ENCODE measurements at regions not wholly inside any gene's neighbourhood (a gene's known extent, or its start where the extent isn't known, plus 50 kb on each side); places are given as distances from the start of the nearest gene placed in this dataset.
A peak's percentile ranks its signal among the peaks of the same experiment; 100 is the strongest.

- TF ChIP-seq CTCF (IDR thresholded peaks at IDR 0.05) (no peak), POLR2AphosphoS5 (IDR thresholded peaks at IDR 0.05) (no peak), POLR2A (IDR thresholded peaks at IDR 0.05) (no peak)
- Histone ChIP-seq H3K36me3 (no peaks in the 10 kb centered on the region), H3K27me3 (replicated peaks; ENCODE audit: insufficient read depth) (no peaks in the 10 kb centered on the region), H3K4me3 (no peak overlapping the region), H3K27ac (no peak overlapping the region), H3K4me1 (replicated peaks) (no peaks in the 10 kb centered on the region), H3K9me3 (no peaks in the 10 kb centered on the region)
- DNase-seq (ENCODE audit: low spot score), result no peak
- 64% methylated on average over 3 of the region's 3 CpGs for WGBS
- intact Hi-C loops (cut with DNase I), result no loop called here
Observed at GRCh38 chr3:86800116-86800515, 190.8 kb downstream of the VGLL3 start.

GRCh38 chr3:86797946-86798345 is 193.0 kb downstream of the VGLL3 start:
- no peak overlapping the region for H3K4me3 ChIP-seq
- H3K27ac ChIP-seq, result no peak overlapping the region
- 79% methylated on average over 1 of the region's 1 CpG for WGBS
- no peaks in the 10 kb centered on the region for H3K9me3 ChIP-seq
- intact Hi-C loops (cut with DNase I), result no loop called here
- no peaks in the 10 kb centered on the region for H3K4me1 ChIP-seq (replicated peaks)
- no peaks in the 10 kb centered on the region for H3K36me3 ChIP-seq
- TF ChIP-seq CTCF (IDR thresholded peaks at IDR 0.05) (no peak), POLR2A (IDR thresholded peaks at IDR 0.05) (no peak), POLR2AphosphoS5 (IDR thresholded peaks at IDR 0.05) (no peak)
- no peaks in the 10 kb centered on the region for H3K27me3 ChIP-seq (replicated peaks; ENCODE audit: insufficient read depth)
- no peak for DNase-seq (ENCODE audit: low spot score)

DNA sequence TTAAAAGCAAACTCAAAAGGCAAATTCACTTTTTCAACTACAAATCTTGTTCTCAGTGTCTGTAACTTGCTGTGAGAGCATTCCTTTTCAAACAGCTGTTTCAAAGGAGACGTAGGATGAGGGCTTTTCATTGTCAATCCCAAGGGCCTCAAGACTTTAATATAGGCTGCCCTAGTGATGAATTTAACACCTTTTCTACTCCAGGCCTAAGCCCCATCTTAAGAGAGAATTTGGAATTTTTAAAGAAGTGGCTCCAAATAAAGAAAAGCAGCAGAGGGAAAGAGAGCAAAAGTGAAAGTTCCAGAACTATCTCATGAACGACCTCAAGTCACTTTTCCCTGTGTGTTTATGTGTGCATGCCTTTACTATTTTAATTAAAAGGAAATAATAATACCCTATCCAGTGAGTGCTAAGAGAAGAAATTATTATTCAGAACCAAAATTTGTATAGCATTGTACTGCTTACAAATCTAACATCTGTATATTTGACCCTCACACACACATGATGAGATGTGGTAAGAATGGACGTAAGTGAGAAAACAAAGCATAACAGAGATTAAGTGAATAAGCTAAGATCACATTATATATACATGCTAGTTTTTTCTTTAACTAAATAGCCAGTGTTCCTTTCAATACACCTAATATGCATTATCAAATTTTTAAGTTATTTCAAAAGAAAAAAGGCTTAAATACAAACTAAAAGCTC is 196.4 kb downstream of the VGLL3 start:
- no peak overlapping the region for H3K4me3 ChIP-seq
- peak overlapping the region; percentile 30 to 63 for H3K27ac ChIP-seq
- intact Hi-C loops (cut with DNase I), result no loop called here
- H3K27me3 ChIP-seq (replicated peaks; ENCODE audit: insufficient read depth), result no peaks in the 10 kb centered on the region
- H3K9me3 ChIP-seq, result no peaks in the 10 kb centered on the region
- no peaks in the 10 kb centered on the region for H3K4me1 ChIP-seq (replicated peaks)
- no peak for DNase-seq (ENCODE audit: low spot score)
- H3K36me3 ChIP-seq, result no peaks in the 10 kb centered on the region
- WGBS, result 60% methylated on average over 3 of the region's 3 CpGs
- TF ChIP-seq POLR2A (IDR thresholded peaks at IDR 0.05) (no peak), CTCF (IDR thresholded peaks at IDR 0.05) (no peak), POLR2AphosphoS5 (IDR thresholded peaks at IDR 0.05) (no peak)

DNA sequence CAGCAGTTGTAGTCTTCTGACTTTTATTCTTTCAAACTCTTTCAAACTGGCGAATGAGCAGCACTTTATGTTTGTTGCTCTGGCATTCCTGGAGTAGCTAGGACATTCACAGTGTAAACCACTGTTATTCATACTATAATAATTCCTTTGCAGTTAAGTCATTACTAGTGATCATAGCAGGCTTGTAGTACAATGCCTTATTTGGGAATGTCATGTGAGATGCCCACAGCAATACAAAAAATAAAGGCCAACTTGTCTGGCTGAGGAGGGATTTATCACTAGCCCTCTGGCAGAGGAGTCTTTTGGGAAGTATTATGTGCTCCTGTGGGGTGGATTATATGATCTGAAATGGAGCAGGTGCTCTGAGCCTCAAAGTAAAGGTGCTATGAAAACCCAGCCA is 197.2 kb downstream of the VGLL3 start:
- H3K27ac ChIP-seq, result peak overlapping the region; percentile 60 to 63
- H3K36me3 ChIP-seq, result no peaks in the 10 kb centered on the region
- 21% methylated on average over 1 of the region's 1 CpG for WGBS
- intact Hi-C loops (cut with DNase I), result no loop called here
- no peaks in the 10 kb centered on the region for H3K27me3 ChIP-seq (replicated peaks; ENCODE audit: insufficient read depth)
- TF ChIP-seq POLR2AphosphoS5 (IDR thresholded peaks at IDR 0.05) (peak; percentile 78), POLR2A (IDR thresholded peaks at IDR 0.05) (no peak)
- H3K9me3 ChIP-seq, result no peaks in the 10 kb centered on the region
- no peak for DNase-seq (ENCODE audit: low spot score)
- no peaks in the 10 kb centered on the region for H3K4me1 ChIP-seq (replicated peaks)
- H3K4me3 ChIP-seq, result no peak overlapping the region

DNA sequence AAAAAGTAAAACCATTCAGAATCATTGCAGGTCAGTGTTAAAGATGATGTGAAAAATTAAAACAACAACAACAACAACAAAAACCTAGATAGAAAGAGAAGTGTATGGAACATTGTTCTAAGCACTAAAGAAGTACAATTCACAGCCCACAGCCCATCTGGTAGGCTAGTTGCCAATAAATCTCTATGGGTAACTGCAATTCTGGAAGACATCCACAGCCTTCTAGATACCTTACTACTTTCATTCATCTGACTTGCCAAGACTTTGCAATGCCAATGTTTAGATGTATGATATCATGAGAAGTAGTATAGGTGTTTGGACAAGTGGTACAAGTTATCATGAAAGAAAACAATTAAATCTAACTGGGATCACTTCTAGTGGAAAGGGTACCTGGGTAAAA is 198.6 kb downstream of the VGLL3 start:
- H3K36me3 ChIP-seq, result no peaks in the 10 kb centered on the region
- H3K27me3 ChIP-seq (replicated peaks; ENCODE audit: insufficient read depth), result no peaks in the 10 kb centered on the region
- no peaks in the 10 kb centered on the region for H3K9me3 ChIP-seq
- H3K27ac ChIP-seq, result no peak overlapping the region
- H3K4me3 ChIP-seq, result no peak overlapping the region
- H3K4me1 ChIP-seq (replicated peaks), result no peaks in the 10 kb centered on the region
- DNase-seq (ENCODE audit: low spot score), result no peak
- intact Hi-C loops (cut with DNase I), result no loop called here
- TF ChIP-seq POLR2AphosphoS5 (IDR thresholded peaks at IDR 0.05) (no peak), CTCF (IDR thresholded peaks at IDR 0.05) (no peak), POLR2A (IDR thresholded peaks at IDR 0.05) (no peak)
